Natural killer cell (primary cell): ENCODE measurements at regions not wholly inside any gene's neighbourhood (a gene's known extent, or its start where the extent isn't known, plus 50 kb on each side); places are given as distances from the start of the nearest gene placed in this dataset.

Experiments
- ATAC-seq, 3 donors: fragments of 150-1000 bp in 2 of 3; fragments of 200-7000 bp in 1 of 3; cut with Tn5 transposase; 1 replicate in 1 of 3; 2 replicates in 2 of 3; pipeline ENCODE4 v1.10.0; 2021; ENCODE audit warnings: mild to moderate bottlenecking in 2 of 3, moderate library complexity in 2 of 3
- DNase-seq, 2 donors: peaks; one replicate each; pipeline versions ENCODE4 v3.0.0 to v3.0.0-alpha.2; 2013 to 2021; ENCODE audit warnings: mixed read lengths in 1 of 2
- H3K27ac ChIP-seq: one replicate; pipeline ENCODE4 v1.5.1; 2013; ENCODE audit warnings: mild to moderate bottlenecking, low read length
- H3K27me3 ChIP-seq: one replicate; pipeline ENCODE4 v1.6.1; 2013; ENCODE audit warnings: low read length; ENCODE audit not compliant: control insufficient read depth, insufficient read depth
- H3K36me3 ChIP-seq: one replicate; pipeline ENCODE4 v1.6.1; 2013; ENCODE audit warnings: low read length; ENCODE audit not compliant: control insufficient read depth, insufficient read depth
- H3K4me1 ChIP-seq: one replicate; pipeline ENCODE4 v1.6.1; 2013; ENCODE audit warnings: low read length; ENCODE audit not compliant: control insufficient read depth, insufficient read depth
- H3K4me3 ChIP-seq: one replicate; pipeline ENCODE4 v1.5.1; 2013; ENCODE audit warnings: low read length
- H3K9me3 ChIP-seq: one replicate; pipeline ENCODE4 v1.6.1; 2013; ENCODE audit warnings: low read length; ENCODE audit not compliant: control insufficient read depth, insufficient read depth
- H3K27ac Mint-ChIP-seq, 2 donors: one replicate each; pipeline ENCODE4 v1.8.0; 2022; ENCODE audit warnings: mild to moderate bottlenecking in 2 of 2, mixed read lengths in 2 of 2, moderate library complexity in 1 of 2
- H3K27me3 Mint-ChIP-seq, 2 donors: one replicate each; pipeline ENCODE4 v1.8.0; 2022; ENCODE audit warnings: low read depth in 2 of 2, mixed read lengths in 2 of 2
- H3K36me3 Mint-ChIP-seq: one replicate; pipeline ENCODE4 v1.8.0; 2022; ENCODE audit warnings: mixed read lengths
- H3K4me1 Mint-ChIP-seq, 2 donors: one replicate each; pipeline ENCODE4 v1.8.0; 2022; ENCODE audit warnings: mixed read lengths in 2 of 2
- H3K4me3 Mint-ChIP-seq: one replicate; pipeline ENCODE4 v1.8.0; 2022; ENCODE audit warnings: mild to moderate bottlenecking, moderate library complexity, mixed read lengths
- H3K9me3 Mint-ChIP-seq, 2 donors: one replicate each; pipeline ENCODE4 v1.8.0; 2022; ENCODE audit warnings: mixed read lengths in 2 of 2
- CTCF ChIP-seq: fragments of 200-600 bp; IDR thresholded peaks from one replicate; pipeline ENCODE4 v1.8.0; 2022; ENCODE audit warnings: antibody characterized with exemption
- WGBS: methylation state at CpG from one replicate; pipeline ENCODE4 v1.1.7; 2013; ENCODE audit warnings: missing lambda C conversion rate; ENCODE audit not compliant: insufficient coverage; 5-methylcytosine and 5-hydroxymethylcytosine counted together
- intact Hi-C: fragments of 100-400 bp; cut with micrococcal nuclease; formaldehyde crosslinking; loops from one replicate; pipeline ENCODE4 v1.14.2; 2022

DNA sequence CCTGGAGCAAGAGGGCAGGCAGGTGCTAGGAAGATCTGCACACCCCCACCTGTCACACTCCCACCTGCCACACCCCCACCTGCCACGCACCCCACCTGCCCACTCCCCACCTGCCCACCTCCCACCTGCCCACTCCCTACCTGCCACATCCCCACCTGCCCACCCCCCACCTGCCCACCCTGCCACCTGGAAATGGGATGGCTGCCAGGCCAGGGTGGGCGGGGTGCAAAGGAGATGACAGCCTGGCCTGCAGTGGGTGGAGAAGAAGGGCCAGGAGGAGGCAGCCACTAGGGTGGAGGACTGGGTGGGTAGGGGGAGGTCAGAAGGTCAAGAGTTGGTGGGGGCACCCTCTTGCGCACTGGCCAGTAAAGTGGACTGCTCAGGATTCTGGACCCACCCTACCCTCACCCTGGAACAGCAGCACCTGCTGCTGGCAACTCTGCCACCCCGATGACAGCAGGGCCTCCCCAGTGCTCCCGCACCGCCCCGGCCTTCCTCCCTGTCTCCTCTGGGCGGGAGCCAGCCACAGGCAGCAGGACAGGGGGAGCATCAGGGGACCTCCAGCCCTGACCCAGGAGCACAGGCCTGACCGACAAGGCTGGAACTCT lies 66.8 kb upstream of the NKX1-1 start:
- Histone ChIP-seq H3K27me3 (peaks cover 4% of the 10 kb centered on the region), H3K4me1 (no peaks in the 10 kb centered on the region), H3K4me3 (no peak overlapping the region), H3K27ac (no peak overlapping the region), H3K36me3 (no peaks in the 10 kb centered on the region), H3K9me3 (no peaks in the 10 kb centered on the region)
- Mint-ChIP-seq H3K4me3 (no peak overlapping the region), H3K4me1 (no peaks in the 10 kb centered on the region), H3K9me3 (peaks cover 2 to 11% of the 10 kb centered on the region in 2 donors), H3K27me3 (peaks cover 0 to 18% of the 10 kb centered on the region in 2 donors), H3K27ac (no peak overlapping the region), H3K36me3 (no peaks in the 10 kb centered on the region)
- WGBS, result 88% methylated on average over 8 of the region's 9 CpGs
- intact Hi-C loops, result no loop called here
- no peak for TF ChIP-seq CTCF
- ATAC-seq (no peak), DNase-seq (peak in 1 of 2 donors; percentile 12)

- DNase-seq, result no peak
- no peaks in the 10 kb centered on the region for H3K4me1 Mint-ChIP-seq
These were observed 66.0 kb upstream of the NKX1-1 start for GRCh38 chr4:1472148-1472797.

GRCh38 chr4:1471443-1472147 lies 65.4 kb upstream of the NKX1-1 start:
- H3K4me3 Mint-ChIP-seq, result no peak overlapping the region
- intact Hi-C loops, result no loop called here

More at GRCh38 chr4:1472148-1472797, 66.0 kb upstream of the NKX1-1 start:
- Histone ChIP-seq H3K9me3 (no peaks in the 10 kb centered on the region), H3K36me3 (no peaks in the 10 kb centered on the region), H3K27me3 (peaks cover 4% of the 10 kb centered on the region), H3K4me1 (no peaks in the 10 kb centered on the region), H3K4me3 (no peak overlapping the region), H3K27ac (no peak overlapping the region)
- intact Hi-C loops, result no loop called here
- Mint-ChIP-seq H3K4me3 (no peak overlapping the region), H3K27ac (no peak overlapping the region), H3K9me3 (peaks cover 10 to 19% of the 10 kb centered on the region in 2 donors), H3K27me3 (peaks cover 0 to 21% of the 10 kb centered on the region in 2 donors), H3K36me3 (no peaks in the 10 kb centered on the region)
- ATAC-seq, result no peak
- WGBS, result 20% methylated on average over 58 of the region's 58 CpGs
- TF ChIP-seq CTCF, result no peak

More at GRCh38 chr4:1471443-1472147, 65.4 kb upstream of the NKX1-1 start:
- ATAC-seq (no peak), DNase-seq (no peak)
- Histone ChIP-seq H3K27ac (no peak overlapping the region), H3K4me3 (no peak overlapping the region), H3K9me3 (no peaks in the 10 kb centered on the region), H3K27me3 (peaks cover 4% of the 10 kb centered on the region), H3K4me1 (no peaks in the 10 kb centered on the region), H3K36me3 (no peaks in the 10 kb centered on the region)
- H3K9me3 Mint-ChIP-seq, result peaks cover 10 to 19% of the 10 kb centered on the region in 2 donors
- no peaks in the 10 kb centered on the region for H3K4me1 Mint-ChIP-seq
- TF ChIP-seq CTCF, result no peak
- peaks cover 0 to 21% of the 10 kb centered on the region in 2 donors for H3K27me3 Mint-ChIP-seq
- 22% methylated on average over 55 of the region's 55 CpGs for WGBS
- no peak overlapping the region for H3K27ac Mint-ChIP-seq
- no peaks in the 10 kb centered on the region for H3K36me3 Mint-ChIP-seq
